ENCODE measurements at regions not wholly inside any gene's neighbourhood (a gene's known extent, or its start where the extent isn't known, plus 50 kb on each side); places are given as distances from the start of the nearest gene placed in this dataset.

DNA sequence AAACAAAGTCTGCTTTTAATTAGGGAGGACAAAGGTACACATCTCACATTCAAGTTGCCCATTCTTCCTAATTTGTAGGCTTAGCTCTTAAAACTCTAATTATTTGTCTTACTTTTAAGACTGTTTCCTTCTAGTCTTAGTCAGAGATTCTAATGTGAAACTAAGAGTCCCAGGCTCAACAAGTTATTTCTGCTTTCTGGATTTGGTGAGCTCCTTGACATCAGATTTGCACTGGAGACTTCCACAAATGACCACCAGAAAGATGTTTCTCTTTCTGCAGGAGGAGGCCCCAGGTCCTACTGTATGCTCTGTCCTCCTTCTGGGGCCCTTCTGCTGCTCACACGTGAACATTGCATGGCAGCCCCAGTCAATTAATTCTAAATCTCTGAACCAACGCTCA, 194.2 kb upstream of the JUN start:
- no peak for DNase-seq

GRCh38 chr1:58979086-58979485, 195.2 kb upstream of the JUN start:
- DNase-seq: no peak

GRCh38 chr1:58979677-58980076, 195.8 kb upstream of the JUN start:
- DNase-seq: no peak

GRCh38 chr1:58981392-58981791, 197.5 kb upstream of the JUN start:
- DNase-seq: no peak

DNA sequence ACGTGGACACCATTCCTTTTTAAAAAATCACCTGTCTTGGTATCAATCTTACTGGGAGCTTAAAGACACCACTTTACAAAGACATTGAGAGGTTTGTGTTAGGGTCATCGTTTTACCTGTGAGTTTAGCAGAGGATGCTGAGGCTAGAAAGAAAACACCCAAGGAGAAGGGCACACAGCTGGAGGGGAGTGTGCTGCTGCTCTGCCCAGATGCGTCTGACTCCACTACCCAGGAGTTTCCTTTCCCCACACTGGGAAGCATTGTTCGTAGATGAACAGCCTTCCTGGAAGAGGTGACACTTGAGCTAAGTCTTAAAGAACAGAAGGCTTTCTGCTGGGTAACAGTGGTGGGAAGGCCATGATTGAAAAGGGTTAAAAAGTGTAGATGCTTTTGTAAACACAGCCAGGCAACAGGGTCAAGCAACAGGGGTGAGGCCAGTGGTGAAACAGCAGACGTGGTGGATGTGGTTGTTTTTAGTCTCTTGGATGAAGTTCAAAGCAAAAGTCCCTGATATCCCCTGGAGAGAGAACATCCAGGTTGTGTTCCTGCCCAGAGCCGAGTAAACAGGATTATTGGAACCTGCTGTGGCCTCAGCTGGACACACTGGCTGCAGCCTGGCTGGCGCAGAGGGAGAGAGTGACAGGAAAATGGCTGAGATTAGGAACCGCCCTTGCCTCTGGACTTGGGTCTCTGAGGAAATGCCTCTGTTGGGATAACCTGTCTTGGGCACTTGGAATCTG, 198.6 kb upstream of the JUN start:
- DNase-seq: no peak

GRCh38 chr1:58983162-58983561, 199.3 kb upstream of the JUN start:
- no peak for DNase-seq

DNA sequence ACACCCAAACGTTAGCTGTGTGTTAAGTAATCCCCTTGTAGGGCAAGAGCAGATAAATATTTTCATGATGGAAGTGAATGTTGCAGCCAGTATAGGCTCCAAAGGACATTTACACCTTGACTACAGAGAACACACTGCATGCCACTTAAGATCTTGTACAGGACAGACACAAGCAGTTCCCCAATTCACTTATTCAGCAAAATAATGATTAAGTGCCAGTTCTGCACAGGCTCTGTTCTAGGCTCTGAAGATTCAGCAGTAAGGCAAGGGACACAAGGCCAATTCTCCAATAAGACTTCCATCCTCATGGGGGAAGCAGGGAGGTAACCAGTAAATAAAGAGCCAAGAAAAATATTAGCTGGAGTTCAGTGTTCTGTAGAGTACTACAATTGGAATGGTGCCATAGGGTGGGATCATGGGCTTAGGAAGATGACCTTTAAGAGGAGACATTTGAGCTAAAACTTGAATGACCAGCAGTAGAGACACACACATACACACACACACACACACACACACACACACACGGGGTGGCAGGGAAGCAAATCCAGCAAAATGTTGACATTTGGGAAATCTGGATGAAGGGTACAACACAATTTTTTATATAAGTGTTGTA, 199.9 kb upstream of the JUN start:
- no peak for DNase-seq

DNA sequence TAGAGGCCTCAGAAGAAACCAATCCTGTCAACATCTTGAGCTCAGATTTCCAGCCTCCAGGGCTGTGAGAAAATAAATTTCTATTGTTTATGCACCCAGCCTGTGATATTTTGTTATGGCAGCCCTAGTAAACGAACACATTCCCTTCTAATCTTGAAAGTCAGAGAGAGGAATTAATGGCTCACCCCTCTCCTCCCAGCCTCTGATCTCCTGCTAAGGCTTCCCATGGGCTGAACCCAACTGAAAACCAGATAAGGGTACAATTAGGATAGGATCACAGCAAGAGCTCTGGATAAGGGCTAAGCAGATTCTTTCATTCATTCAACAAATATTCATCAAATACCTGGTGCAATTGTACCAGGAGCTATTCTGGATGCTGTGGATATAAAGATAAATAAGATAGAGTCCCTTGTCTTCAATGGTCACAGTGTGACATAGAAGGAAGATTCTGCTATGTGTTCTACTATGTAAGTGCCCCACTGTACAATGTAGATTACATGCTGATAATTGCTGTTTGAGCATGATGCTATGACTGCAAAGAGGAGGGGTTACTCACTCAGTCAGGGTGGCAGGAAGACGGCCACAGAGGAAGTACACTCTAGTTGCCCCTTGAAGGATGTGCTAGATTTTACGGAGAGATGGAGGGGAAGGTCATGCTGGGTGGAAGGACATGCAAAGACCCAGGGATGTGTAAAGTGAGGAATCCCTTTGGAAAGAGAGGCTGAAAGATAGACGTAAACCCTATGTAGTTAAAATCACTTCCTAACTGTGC, 203.3 kb upstream of the JUN start:
- peak in 1 of 2 donors; percentile 16 for DNase-seq

GRCh38 chr1:58988752-58989151, 204.9 kb upstream of the JUN start:
- DNase-seq: no peak

GRCh38 chr1:58989845-58990244, 206.0 kb upstream of the JUN start:
- DNase-seq: no peak

DNA sequence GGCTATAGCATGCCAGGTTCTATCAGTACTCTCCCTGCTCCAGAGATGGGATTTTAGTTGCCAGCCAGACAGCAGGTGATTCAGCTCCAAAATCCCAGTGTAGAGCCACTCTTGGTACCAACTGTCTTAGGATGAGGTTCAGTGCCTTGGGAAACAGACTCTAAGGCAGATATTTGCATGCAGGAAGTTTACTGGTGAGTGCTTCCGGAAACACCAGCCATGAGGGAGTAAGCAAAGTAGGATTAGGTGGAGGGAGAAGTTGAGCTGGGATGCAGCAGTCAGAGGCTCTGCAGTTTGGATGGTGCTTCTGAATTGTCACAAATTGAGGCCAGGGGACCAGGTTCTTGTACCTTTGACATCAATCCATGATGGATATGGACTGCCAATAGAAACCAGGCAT, 207.5 kb upstream of the JUN start:
- DNase-seq: no peak

DNA sequence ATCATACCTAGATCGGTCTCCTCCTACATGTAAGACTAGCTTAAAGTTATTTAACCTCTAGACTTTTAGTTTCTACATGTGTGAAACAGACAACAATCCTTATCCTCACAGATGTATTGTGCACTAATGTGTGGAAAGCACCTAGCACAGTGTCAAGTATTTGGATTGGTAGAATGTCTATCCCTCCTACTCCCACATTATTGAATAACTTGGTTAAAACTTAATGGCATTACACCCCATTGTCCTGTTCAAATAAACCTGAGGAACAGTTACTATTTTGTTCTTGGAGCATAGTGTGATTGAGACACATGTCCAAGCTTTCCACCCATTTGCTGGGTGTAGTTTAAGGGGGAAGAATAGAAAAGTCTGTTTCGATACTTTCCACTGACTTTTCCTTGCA, 208.8 kb upstream of the JUN start:
- DNase-seq: no peak

DNA sequence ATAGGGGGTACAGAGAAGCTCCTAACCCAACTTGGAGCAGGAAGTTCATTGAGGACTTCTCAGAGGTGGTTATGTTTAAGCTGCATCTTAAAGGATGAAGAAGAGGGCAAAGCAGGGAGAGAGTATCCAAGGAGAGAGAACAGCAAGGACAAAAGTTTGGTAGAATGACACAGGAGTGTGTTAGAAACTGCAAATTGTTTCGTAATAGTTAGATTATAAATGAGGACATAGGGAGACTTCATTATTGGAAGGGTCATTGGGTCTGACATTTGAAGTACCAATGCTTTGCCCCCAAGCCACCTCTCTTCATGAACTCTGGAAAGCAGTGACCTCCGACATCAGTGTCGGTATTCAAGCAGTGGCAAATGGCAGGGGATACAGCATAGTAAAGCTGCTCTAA, 209.6 kb upstream of the JUN start:
- DNase-seq: no peak

GRCh38 chr1:58994664-58995063, 210.8 kb upstream of the JUN start:
- DNase-seq: no peak

- no peak for DNase-seq
Measured at GRCh38 chr1:58996341-58997059, 212.7 kb upstream of the JUN start.

DNA sequence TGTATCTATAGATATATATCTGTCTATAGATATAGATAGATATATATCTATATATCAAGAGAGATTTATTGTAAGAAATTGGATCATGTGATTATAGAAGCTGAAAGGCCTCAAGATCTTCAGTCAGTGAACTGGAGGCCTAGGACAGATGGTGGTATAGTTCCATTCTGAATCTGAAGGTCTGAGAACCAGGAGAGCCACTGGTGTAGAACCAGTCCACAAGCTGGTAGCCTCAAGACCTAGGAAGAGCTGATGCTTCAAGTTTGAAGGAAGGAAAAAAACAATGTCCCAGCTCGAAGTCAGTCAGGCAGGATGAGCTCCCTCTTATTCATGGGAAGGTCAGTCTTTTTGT, 213.2 kb upstream of the JUN start:
- DNase-seq: no peak

DNA sequence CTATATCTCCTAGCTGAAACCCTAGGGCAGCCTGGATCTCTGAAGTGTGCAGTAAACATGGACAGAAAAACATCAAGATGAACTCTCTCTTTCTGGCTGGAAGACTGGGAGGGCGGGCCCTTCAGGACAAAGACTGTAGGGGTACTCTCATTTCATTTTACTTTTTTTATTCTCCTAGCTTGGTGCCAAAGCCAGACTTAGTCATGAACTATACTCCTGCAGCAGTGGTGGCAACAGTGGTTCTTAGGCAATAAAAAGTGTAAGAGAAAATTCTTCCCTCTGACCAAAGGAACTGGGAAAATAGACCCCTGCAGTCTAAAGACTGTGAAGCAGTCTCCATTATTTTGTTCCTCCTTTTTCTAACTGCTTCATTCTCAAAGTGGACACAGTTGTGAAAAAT, 213.8 kb upstream of the JUN start:
- no peak for DNase-seq

- no peak for DNase-seq
Measured at GRCh38 chr1:58999676-59000075, 215.8 kb upstream of the JUN start.

- no peak for DNase-seq
Measured at GRCh38 chr1:59004755-59005154, 220.9 kb upstream of the JUN start.

DNA sequence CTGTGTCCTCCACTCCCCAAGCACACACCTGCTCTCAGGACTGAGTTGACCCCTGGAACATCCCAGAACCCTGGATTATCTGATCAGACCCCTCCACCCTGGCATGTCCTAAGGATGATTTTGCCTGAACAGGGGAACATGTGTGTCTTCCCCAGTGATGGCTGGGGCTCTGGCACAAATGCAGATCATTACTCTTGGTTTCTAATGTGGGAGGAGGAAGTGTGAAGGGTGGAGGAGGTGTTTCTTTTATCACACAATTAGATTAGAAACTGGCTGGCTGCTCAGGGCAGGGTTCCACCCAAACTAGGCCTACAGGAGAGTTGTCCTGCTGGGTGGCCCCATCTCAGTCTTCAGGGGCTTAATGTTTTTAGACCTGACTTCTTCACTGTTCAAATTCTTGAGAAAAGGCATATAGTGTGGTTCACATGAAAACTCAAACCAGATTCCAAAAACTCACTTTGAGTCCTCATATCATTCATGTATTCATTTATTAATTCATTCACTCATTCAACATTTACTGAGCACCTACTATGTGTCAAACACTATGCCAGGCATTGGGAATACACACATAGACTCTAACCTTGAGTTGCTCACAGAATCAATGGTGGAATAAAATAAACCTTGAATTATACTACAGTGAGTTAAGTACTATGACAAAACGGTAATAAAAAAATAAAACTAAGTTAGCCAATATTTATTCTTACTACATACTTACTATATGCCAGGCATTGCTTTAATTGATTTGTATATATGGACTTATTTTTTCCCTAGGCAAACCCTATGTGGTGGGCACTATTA, 221.8 kb upstream of the JUN start:
- DNase-seq: peak in 1 of 2 donors; percentile 14

- no peak for DNase-seq
Measured at GRCh38 chr1:59006289-59006658, 222.4 kb upstream of the JUN start.

DNA sequence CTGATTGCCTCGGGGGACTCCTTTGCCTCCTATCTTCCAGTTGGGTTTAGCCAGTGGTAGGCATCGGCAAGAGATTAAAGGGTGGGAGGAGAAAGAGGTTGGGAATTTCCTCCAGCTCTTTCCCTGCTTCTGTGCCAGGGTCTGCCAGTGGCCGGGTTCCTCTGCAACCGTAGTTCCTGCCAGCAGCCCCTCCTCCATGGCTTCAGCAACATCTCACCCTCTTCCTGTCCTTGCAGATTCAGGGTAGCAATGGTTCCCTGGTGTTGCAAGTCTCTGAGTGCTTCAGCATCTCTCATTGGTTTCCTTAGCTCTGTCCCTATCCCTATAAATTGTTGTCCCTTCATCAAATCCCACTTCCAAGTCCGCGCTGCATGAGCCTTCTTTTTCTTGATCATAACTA, 223.1 kb upstream of the JUN start:
- DNase-seq: no peak

- no peak for DNase-seq
Measured at GRCh38 chr1:59007429-59007819, 223.6 kb upstream of the JUN start.
